ENCODE measurements at regions not wholly inside any gene's neighbourhood (a gene's known extent, or its start where the extent isn't known, plus 50 kb on each side); places are given as distances from the start of the nearest gene placed in this dataset.

GRCh38 chr2:18124116-18124835, 245.8 kb downstream of the KCNS3 start:
- H3K4me3 ChIP-seq (ENCODE audit: low read depth in 1 of 3, low read length in 3 of 3), result no peak overlapping the region
- no peak overlapping the region for H3K9ac ChIP-seq (ENCODE audit: low read depth in 1 of 2, low read length in 2 of 2)
- no peak for DNase-seq (ENCODE audit: low spot score)
- no peak overlapping the region for H3K27ac ChIP-seq (ENCODE audit: low read depth in 1 of 2, low read length in 2 of 2)
- no peaks in the 10 kb centered on the region for H3K4me1 ChIP-seq (ENCODE audit: control insufficient read depth in 4 of 4, insufficient read depth in 4 of 4, low read length in 3 of 4)
- H3K9me3 ChIP-seq (ENCODE audit: control insufficient read depth in 4 of 4, low read length in 3 of 4), result no peaks in the 10 kb centered on the region
- 73% methylated on average over 6 of the region's 6 CpGs for WGBS
- TF ChIP-seq MAX (IDR thresholded peaks at IDR 0.05) (no peak), ZBTB33 (IDR thresholded peaks at IDR 0.05) (no peak), CTCF (IDR thresholded peaks at IDR 0.05; ENCODE audit: low read depth, low read length, missing input control) (no peak), RXRA (IDR thresholded peaks at IDR 0.05) (no peak), EGR1 (IDR thresholded peaks at IDR 0.05; ENCODE audit: low read depth in 2 of 2) (no peak), FOXA1 (IDR thresholded peaks at IDR 0.05) (no peak), RAD21 (IDR thresholded peaks at IDR 0.05) (no peak), HNF4A (conservative IDR thresholded peaks at IDR 0.05) (no peak), SP1 (IDR thresholded peaks at IDR 0.05) (no peak), YY1 (IDR thresholded peaks at IDR 0.05) (no peak), HNF4G (IDR thresholded peaks at IDR 0.05) (no peak), TAF1 (conservative IDR thresholded peaks at IDR 0.05) (no peak), ATF3 (IDR thresholded peaks at IDR 0.05) (no peak), JUND (IDR thresholded peaks at IDR 0.05) (no peak), NR2F2 (IDR thresholded peaks at IDR 0.05) (no peak), REST (IDR thresholded peaks at IDR 0.05) (no peak), FOXA2 (IDR thresholded peaks at IDR 0.05) (no peak), GABPA (IDR thresholded peaks at IDR 0.05 in 1 of 2, conservative IDR thresholded peaks at IDR 0.05 in 1 of 2) (no peak)
- H3K36me3 ChIP-seq (ENCODE audit: control insufficient read depth in 4 of 4, insufficient read depth in 3 of 4, low read depth in 1 of 4, low read length in 3 of 4), result no peaks in the 10 kb centered on the region
- H3K27me3 ChIP-seq (ENCODE audit: control insufficient read depth in 4 of 4, insufficient read depth in 4 of 4, low read length in 3 of 4), result peaks cover 0 to 5% (median 0%) of the 10 kb centered on the region in 4 donors

Data from liver (tissue), 8 donors.